A204.1 (cell line): ENCODE measurements at regions not wholly inside any gene's neighbourhood (a gene's known extent, or its start where the extent isn't known, plus 50 kb on each side); places are given as distances from the start of the nearest gene placed in this dataset.
"Not testable (repeated sequence)": the region's sequence is repeated elsewhere in the genome, so short reads cannot be mapped to it uniquely, and the experiment has no call there.

Experiments used
- FAIRE-seq: peaks from 2 replicates; lab custom pipeline; 2012; peaks lifted over from hg19 to GRCh38; lab: Jason Lieb, UNC

DNA sequence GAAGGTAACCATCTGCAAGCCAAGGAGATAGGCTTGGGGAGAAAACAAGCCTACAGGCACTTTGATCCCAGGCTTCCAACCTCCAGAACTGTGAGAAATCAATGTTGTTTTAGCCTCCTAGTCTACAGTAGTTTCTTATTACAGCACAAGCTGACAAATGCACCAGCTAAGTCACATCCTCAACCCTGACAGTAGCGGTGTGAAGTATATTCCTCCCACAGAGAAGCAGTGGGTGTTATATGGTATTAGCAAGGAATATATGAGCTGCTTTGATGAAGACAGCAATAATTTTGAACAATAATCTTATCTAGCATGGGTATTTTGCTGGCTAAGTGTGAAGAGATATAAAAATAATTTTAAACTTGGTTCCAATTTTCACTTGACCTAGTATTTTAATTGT lies 2415.0 kb downstream of the ARAP2 start:
- not testable (repeated sequence) for FAIRE-seq

DNA sequence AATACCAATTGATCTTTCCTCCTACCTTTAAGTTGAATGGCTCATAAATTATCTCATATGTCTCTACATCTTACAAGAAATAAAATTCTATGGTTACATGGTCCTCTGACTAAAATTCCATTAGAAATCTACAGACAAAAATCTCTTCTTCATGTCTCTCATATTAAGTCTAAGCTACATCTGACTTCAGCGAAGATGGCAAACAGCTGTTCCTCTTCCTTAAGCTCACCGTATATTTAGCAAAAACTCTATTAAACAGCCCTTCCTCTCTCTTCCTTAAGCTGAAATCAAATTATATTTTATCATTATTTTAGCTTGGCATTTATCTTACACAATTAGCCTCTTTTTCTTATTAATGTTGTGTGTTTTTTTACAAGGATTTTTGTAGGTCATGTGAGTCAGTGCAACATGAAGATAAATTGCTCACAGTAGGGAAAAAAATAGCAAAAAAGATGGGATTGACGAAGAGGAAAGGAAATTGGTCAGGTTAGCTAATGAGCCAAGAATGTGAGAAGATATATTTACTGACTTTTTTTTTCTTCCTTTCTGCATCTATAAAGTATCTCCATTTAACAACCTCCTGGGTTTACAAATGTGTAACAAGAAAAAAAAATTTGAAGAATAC lies 2412.8 kb downstream of the ARAP2 start:
- no peak for FAIRE-seq

DNA sequence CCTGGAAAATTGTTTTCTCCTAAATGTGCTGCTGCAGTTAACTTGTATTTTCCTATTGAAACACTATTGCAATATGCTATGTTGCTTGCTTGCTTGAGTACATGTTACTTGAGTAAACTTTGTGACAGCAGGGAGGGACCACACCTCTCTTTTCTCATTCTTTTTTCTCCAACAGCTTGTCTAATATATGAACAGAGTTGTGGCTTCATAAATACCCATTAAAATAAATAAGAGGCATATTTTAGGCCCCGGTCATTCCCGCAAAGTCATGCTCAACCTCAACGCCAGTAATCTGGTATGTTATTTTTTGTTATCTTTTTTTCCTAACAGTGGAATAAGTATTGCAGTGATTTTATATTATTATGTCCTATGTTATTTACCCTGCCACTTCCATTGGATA lies 2408.6 kb downstream of the ARAP2 start:
- FAIRE-seq = peak; percentile 62

DNA sequence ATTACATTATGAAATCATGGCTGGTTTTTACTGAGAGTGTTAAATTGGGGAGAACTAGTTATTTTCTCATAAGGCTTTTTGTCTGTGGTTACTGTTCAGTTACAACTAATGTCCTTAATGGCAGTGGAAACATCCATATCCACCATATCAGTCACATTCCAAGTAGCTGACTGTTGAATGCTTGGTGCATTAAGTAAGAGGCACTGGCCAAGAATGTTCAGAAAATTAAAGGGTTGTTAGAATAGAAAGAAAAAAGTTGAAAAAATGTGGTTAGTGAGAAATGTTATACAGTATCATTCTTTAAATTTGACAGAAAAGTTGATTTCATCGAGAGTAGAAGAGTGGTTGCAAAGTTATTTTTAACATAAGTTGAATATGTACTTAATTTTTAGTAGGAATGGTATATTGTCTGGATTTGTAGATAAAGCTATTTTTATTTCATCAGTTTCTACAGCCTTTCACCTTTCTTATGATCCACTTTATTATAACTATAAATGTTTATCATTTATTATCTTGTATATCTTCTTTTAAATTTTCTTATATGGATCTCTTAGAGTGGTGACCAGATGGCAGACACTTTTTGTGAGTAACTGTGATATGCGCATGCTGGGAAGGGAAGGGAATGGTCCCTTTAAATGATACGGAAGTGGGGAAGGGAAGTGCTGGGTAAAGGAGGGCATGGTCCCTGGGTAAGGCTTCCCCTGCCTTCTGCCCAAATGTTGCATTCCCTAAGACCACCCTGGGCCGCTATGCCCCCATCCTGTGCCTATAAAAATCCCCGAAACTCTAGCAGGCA lies 2407.1 kb downstream of the ARAP2 start:
- no peak for FAIRE-seq

DNA sequence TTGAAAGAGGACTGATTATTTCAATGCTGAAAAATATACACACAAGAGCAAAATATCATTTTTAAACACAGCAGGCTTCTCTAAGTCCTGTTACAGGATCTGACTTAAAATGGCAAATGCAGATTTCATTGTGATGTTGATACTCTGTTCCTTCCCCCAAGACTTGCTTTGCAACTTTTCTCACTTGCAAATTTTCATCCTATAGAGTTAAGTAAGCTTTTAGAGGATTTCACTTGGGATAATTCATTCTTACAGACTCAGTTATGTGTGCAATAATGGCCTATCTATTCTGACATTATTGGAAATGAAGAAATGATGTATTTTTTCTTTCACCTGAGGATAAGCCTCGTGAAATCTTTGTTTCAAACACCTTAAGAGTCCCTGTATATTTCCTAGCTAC lies 2403.2 kb downstream of the ARAP2 start:
- no peak for FAIRE-seq

DNA sequence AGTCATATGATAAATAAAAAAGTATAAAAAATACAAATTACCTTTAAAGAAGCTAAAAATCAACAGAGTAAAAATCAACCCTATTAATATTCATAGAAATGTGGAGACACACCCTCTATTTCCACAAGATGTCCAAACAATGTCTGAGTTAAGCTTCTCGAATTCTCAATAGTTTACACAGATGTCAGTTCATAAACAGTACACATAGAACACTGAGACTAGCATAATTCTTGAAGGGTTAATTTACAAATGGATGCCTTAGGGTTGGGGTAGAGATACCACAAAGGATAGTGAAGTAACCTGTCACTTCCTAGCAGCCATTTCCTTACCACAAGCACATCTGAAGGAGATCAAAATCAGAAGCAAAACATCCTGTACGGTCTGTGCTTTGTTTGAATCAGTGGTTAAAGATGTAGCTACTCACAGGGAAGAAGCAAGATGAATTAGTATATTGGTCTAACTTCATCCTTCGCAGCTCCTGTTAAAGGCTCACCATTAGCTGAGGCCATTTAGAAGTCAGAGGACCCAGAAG lies 2393.9 kb downstream of the ARAP2 start:
- no peak for FAIRE-seq

DNA sequence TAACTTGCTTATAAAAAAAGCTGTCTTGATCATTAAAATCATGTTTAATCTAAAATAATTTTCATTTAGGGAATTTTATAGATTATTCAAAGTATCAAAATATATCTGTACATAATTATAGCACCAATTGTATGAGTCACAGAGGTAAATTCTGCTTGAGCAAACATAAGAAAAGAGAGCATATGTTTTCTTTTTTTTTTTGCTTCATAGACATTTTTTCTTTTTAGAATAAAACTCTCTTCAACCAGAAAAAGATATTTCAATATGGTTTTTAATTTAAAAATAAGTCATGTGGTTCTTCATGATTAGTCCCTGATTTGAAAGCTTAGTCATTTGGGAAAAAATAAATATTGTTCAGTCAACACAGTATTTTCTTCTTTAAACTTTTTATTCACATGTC lies 2390.6 kb downstream of the ARAP2 start:
- FAIRE-seq = peak; percentile 91

DNA sequence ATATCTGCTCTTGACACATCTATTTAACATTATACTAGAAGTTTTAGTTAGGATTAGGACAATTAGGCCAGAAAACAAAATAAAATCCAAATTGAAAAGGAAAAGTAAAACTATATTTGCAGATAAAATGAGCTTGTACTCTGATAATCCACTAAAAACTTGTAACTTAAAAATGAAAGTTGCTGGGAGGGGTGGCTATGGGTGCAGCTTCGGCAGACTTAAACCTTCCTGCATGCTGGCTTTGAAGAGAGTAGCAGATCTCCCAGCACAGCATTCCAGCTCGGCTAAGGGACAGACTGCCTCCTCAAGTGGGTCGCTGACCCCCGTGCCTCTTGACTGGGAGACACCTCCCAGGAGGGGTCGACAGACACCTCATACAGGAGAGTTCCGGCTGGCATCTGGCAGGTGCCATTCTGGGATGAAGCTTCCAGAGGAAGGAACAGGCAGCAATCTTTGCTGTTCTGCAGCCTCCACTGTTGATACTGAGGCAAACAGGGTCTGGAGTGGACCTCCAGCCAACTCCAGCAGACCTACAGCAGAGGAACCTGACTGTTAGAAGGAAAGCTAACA lies 2379.9 kb downstream of the ARAP2 start:
- FAIRE-seq = no peak

DNA sequence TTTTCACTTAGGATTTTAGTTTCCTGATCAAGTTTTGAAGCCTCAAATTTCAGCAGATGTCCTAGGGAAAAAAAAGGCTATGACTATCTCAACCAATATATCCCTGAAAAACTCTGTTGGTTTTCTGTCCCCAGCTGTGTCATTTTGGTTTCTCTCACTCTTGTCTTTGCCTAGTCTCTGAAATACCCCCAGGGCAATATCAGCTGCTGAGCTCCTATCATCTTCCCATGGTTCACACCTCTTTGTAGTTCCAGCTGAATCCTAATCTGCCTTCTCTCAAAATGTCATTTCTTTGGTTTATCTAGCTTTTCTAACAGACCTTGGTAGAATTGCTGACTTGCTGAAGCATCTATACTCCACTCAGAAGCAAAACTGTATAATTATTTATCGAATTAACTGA lies 2370.5 kb downstream of the ARAP2 start:
- no peak for FAIRE-seq

DNA sequence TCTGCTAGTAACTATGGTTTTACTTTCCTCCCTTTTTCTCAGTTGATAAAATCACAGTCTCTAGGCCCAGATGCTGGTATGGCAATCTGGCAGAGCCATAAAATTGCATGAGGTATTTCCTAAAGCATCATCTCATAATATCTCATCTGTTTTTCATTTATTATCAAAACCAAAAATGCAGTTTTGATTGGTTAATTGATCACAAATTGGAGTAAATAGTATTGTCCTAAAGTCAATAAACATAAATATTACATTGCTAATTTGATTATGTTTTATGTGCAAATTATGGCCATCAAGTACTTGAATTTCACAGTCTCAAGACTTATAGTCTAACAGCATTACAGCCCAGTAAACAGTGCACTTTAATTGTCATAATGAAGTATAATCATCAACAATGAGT lies 2365.6 kb downstream of the ARAP2 start:
- FAIRE-seq = no peak

DNA sequence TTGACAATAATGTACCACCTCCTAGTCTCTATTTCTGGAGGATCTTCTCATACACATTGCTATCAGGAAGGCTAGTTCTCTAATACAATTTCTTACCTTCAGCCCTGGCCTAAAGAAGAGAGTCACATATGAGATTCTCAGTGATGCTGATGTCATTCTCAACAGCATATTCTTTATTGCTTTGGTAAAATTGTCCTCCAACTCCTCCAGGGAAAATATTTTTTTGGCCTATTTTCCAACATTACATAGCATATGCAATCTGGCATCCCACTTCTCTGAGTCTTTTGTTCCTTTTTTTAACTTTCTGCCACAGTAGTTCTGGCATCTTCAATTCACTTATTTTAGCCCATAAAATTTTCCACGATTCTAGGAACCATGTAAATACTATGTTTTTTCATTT lies 2363.1 kb downstream of the ARAP2 start:
- no peak for FAIRE-seq

DNA sequence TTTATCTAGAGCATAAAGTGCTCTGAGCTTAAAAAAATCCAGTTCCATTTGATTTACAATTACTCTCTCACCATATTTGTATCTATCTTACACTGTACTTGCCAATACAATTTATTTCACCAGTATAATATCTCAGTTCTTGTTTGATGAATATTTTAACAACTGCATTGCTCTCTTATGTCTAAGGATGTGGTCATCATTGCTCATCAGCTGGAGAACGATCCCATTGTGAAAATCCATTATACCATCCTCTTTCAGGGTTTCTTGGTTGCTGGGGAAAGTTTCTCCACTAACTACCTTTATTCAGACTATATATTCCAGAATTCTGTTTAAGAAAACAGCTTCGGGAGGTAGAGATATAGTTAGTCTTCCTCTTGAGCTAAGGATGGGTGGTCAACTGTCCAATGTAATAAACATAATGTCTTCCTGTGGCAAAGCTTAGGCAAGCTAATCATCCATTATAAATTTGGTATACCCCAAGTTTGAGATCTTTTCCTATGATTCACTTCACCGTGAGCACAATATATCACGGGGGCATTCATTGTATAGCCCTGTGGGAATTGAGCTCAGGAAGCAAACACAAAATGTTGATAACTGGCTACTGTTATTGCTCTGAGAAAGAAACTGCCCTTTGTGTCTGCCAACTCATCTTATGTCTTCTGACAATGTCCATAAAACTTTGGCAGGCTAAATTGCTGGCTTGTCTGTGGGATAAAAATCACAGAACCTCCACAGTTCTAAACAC lies 2361.9 kb downstream of the ARAP2 start:
- no peak for FAIRE-seq

DNA sequence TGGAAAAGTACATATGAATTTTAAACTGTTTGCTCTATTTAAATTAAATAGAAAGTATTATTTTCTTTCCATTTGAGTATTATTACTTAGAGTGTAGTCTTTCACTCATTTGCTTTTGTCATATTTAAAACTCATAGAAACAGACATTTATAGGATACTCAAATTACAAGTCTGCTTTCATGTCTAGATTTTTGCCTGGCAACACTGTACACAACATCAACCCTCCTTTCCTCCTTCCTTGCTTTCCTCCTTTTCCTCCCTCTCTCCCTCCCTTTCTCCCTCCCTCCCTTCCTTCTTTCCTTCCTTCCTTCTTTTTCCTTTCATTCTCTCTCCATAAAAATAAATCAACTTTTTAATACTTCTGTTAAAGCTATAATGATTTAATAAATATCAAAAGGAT lies 2361.2 kb downstream of the ARAP2 start:
- FAIRE-seq = no peak

DNA sequence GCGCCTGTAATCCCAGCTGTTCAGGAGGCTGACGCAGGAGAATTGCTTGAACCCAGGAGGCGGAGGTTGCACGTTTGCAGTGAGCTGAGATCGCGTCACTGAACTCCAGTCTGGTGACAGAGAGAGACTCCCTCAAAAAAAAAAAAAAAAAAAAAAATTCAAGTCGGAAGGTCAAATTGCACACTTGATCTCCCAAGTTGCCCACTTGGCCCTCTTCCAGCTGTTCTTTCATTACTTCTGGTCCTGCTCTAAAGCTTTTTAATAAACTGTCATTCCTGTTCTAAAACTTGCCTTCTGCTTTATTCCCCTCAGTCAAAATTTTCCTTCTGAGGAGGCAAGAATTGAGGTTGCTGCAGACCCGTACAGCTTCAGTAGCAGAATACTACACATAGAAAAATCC lies 2358.0 kb downstream of the ARAP2 start:
- no peak for FAIRE-seq

DNA sequence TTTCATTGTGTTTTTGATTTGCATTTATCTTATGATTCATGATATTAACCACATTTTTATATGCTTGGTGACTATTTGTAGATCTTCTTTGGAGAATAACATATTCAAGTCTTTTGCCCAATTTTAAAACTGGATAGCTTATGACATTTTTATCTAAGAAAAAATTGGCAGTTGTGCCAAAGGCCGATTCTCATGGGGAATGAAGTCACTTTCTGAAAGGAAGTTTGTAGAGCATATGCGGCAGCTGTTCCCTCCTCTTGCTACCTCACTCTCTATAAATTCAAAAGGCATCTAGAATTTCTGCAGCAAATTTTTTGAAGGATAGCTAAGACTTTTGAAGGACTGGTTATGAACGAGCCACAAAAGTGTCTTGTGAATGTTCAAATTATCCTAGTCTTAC lies 2353.5 kb downstream of the ARAP2 start:
- no peak for FAIRE-seq

DNA sequence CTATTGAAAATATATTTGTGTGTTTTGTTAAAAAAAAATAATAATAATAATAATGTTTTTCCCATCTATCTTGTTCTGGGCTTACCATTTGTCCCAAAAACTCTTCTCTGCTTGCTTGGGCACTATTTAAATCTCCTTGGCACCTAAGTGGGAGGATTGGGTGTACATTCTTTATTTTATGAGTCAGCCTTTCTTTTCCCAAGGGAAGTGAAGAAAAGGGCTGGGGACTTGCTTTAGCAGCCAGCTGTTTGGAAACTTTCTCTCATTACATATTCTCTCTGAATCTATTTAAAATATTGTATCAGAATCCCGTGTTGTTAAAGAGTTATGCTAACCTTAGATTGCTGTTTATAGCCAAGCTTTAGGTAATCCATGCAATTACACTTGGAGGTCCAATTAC lies 2332.4 kb downstream of the ARAP2 start:
- no peak for FAIRE-seq

DNA sequence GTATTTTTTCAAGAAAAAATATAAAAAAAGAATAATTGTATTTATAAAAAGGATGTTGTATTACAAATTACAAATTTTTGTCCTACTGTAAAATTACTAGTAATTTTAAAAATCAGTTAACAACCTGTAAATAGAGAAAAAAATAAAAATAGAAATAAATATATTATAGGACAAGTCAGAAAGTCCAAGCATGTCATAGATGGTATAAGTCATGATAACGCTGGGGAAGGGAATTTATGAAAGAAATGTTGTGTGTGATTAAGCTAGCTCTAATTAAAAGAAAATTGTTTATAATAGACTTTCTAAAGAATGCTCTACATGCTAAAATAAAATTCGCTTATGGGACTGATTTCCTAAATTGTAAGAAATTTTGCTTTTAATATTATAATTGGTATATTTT lies 2329.9 kb downstream of the ARAP2 start:
- FAIRE-seq = peak; percentile 68

DNA sequence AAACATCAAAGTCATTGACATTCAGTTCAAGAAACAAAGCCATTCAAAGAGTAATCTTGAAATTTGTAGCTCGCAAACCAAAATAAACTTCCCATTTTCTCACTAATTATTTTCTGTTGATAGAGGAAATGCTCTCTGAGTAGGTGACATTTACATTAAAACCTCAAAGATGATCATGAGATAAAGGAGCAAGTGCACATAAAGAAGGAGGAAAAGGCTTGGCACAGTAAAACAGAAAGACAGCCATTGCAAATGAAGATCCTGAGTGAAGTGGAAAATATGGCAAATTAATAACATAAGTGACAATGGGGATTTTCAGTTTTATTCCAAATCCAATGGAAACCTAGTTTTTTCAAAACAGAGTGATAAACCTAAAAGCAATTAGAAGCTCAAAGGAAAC lies 2320.8 kb downstream of the ARAP2 start:
- no peak for FAIRE-seq

DNA sequence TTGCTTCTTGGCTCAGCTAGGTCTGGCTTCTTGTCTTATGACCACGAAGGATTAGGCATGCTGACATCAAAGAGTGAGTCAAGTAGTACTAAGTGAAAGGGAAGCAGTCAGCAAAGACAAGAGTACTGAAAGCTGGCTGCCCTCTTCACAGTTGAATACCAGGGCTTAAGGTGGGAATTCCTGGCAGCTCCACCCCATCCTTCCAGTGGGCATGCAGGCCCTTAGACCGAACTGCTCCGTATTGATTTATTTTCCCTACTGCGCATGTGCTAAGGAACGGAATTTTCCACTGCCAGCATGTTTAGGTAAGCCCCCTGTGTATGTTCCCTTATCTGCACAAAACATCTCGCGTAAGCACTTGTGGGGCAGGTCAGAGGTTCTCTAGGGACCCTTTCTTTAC lies 2320.1 kb downstream of the ARAP2 start:
- FAIRE-seq = no peak

DNA sequence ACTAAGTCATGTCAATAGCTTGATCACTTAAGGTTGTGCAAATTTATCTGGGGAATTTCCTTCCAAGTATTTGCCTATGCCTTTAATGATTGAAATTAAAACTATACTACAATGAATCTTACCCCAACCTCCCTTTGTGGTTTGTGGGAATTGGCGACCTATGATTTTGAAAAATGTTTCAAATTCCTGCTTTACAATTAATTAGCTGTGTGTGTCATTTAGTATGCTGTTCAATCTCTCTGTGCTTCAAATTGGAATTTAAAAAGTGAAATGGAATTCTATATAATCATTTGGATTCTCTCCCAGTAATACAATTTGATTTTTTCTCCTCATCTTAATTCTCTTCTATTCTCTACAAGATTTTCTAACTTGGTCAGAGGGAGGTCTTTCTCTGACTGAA lies 2319.5 kb downstream of the ARAP2 start:
- FAIRE-seq = no peak

DNA sequence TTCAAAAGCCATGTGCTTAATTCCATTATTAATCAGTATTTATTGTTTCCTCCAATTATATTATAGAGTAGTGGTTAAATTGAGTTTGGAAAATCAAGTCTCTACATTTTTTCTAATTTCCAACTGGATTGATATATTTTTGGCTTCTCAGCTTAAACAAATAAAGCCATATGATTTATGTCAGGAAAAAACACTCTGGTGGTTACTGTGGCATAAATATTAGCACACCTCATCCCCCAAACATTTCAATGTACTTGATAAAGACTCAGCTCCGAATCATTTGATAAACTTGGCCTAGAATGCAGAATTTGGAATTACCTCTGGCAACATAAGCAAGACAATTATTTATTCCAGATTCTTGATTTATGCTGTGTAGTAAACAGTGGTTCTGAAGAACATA lies 2313.8 kb downstream of the ARAP2 start:
- no peak for FAIRE-seq

DNA sequence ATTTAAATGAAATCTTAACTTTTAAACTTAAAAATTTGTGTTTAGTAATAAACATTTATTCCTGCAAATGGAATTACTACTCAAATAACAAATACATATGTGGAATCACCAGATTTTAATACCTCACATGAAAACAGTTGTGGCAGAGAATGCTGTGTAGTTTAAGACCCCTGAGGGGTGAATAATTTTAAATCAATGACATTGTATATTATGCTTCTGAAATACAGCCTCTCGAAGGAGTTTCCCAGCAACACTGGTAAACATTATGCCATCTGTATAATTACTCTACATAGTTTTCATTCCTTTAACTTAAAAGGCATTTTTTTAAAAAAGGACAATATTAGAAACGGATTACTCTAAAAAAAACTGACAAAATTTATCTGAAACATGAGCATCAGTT lies 2313.3 kb downstream of the ARAP2 start:
- no peak for FAIRE-seq

DNA sequence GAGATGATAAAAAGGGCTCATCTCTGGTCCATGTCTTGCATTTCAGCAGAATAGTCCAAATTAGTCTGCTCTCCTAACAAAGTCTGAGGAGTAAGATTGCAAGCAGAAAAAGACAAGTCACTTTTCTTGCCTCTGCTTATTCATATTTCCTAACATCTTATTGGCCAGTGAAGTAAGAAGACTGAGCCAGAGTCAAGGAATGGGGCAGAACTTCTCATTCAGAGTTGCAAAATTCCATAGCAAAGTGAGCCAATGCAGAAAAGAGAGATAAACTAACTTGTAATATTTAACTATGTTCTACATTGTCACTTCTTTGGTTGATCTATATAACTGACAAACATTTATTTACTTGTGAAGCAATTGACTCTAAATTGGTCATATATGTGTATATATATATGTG lies 2304.0 kb downstream of the ARAP2 start:
- FAIRE-seq = no peak
